Keratinocyte (primary cell): ENCODE measurements at regions not wholly inside any gene's neighbourhood (a gene's known extent, or its start where the extent isn't known, plus 50 kb on each side); places are given as distances from the start of the nearest gene placed in this dataset.

Source experiments
- DNase-seq: peaks from one replicate; pipeline ENCODE4 v3.0.0-alpha.2; 2011; ENCODE audit warnings: low read depth, missing footprints, low spot score
- FAIRE-seq: peaks from 2 replicates; lab custom pipeline; 2011; peaks lifted over from hg19 to GRCh38; lab: Jason Lieb, UNC
- H2AFZ ChIP-seq: 2 replicates; pipeline ENCODE4 v1.6.0; 2012; ENCODE audit warnings: low read length, control low read depth, inconsistent platforms; ENCODE audit not compliant: control insufficient read depth
- H3K27ac ChIP-seq: 2 replicates; pipeline ENCODE4 v1.5.1; 2011; ENCODE audit warnings: low read length; ENCODE audit not compliant: control insufficient read depth, insufficient read depth
- H3K27me3 ChIP-seq: 3 replicates; pipeline ENCODE4 v1.6.0; 2011; ENCODE audit warnings: low read length; ENCODE audit not compliant: control insufficient read depth, insufficient read depth; ENCODE audit errors: extremely low read depth
- H3K36me3 ChIP-seq, 2 experiments: 2 replicates in 1 of 2; 3 replicates in 1 of 2; pipeline ENCODE4 v1.5.1; 2011; ENCODE audit warnings: low read length in 2 of 2, mild to moderate bottlenecking in 1 of 2; ENCODE audit not compliant: control insufficient read depth in 2 of 2, insufficient read depth in 2 of 2; ENCODE audit errors: extremely low read depth in 1 of 2
- H3K4me1 ChIP-seq: 3 replicates; pipeline ENCODE4 v1.5.1; 2011; ENCODE audit warnings: low read length; ENCODE audit not compliant: control insufficient read depth, insufficient read depth; ENCODE audit errors: extremely low read depth
- H3K4me2 ChIP-seq: 3 replicates; pipeline ENCODE4 v1.6.0; 2011; ENCODE audit warnings: low read depth, low read length; ENCODE audit not compliant: control insufficient read depth, insufficient read depth; ENCODE audit errors: extremely low read depth
- H3K4me3 ChIP-seq, 3 experiments: fragments of 200-600 bp in 1 of 3; sonication (generic) in 1 of 3; 2 replicates in 2 of 3; 3 replicates in 1 of 3; pipeline ENCODE4 v1.5.1; 2011 to 2016; ENCODE audit warnings: low read length in 3 of 3, mild to moderate bottlenecking in 3 of 3, control low read depth in 2 of 3, inconsistent platforms in 1 of 3, low read depth in 1 of 3, mixed read lengths in 1 of 3, mixed run types in 1 of 3, moderate library complexity in 1 of 3; ENCODE audit not compliant: control insufficient read depth in 2 of 3, insufficient read depth in 2 of 3; ENCODE audit errors: extremely low read depth in 1 of 3
- H3K79me2 ChIP-seq: 2 replicates; pipeline ENCODE4 v1.6.0; 2012; ENCODE audit warnings: low read length; ENCODE audit not compliant: control insufficient read depth, insufficient read depth
- H3K9ac ChIP-seq: 3 replicates; pipeline ENCODE4 v1.6.0; 2011; ENCODE audit warnings: low read length; ENCODE audit not compliant: control insufficient read depth, insufficient read depth; ENCODE audit errors: extremely low read depth
- H3K9me1 ChIP-seq: 3 replicates; pipeline ENCODE4 v1.6.0; 2011; ENCODE audit warnings: low read length; ENCODE audit not compliant: control insufficient read depth, insufficient read depth; ENCODE audit errors: extremely low read depth
- H3K9me3 ChIP-seq: 2 replicates; pipeline ENCODE4 v1.5.1; 2012; ENCODE audit warnings: low read depth, low read length; ENCODE audit not compliant: control insufficient read depth
- H4K20me1 ChIP-seq: 3 replicates; pipeline ENCODE4 v1.6.0; 2011; ENCODE audit warnings: low read length; ENCODE audit not compliant: control insufficient read depth, insufficient read depth; ENCODE audit errors: extremely low read depth
- CTCF ChIP-seq, 3 experiments: IDR thresholded peaks in 1 of 3; conservative IDR thresholded peaks in 1 of 3; optimal IDR thresholded peaks in 1 of 3; 2 replicates in 2 of 3; 3 replicates in 1 of 3; pipeline versions ENCODE3 to v1.5.1; 2011; ENCODE audit warnings: low read length in 3 of 3, mild to moderate bottlenecking in 3 of 3, moderate library complexity in 2 of 3, control low read depth in 1 of 3, inconsistent platforms in 1 of 3; ENCODE audit not compliant: insufficient read depth in 2 of 3; ENCODE audit errors: extremely low read depth in 1 of 3
- EZH2 ChIP-seq: IDR thresholded peaks from one replicate; pipeline ENCODE4 v1.6.1; 2012; ENCODE audit warnings: inconsistent platforms, mild to moderate bottlenecking, low read length, moderate library complexity
- dilution Hi-C: fragments of 300-500 bp; cut with MboI; formaldehyde crosslinking; loops from one replicate; pipeline ENCODE4 v1.7.0; 2020; ENCODE audit warnings: low sequenced_read_pairs; ENCODE audit not compliant: extremely low pct_ligation_motif_present

GRCh38 chr5:63554191-63554590 is 408.1 kb downstream of the HTR1A start:
- TF ChIP-seq CTCF (optimal IDR thresholded peaks at IDR 0.05 in 1 of 3, IDR thresholded peaks at IDR 0.05 in 1 of 3, conservative IDR thresholded peaks at IDR 0.05 in 1 of 3; ENCODE audit: extremely low read depth in 1 of 3, insufficient read depth in 2 of 3, low read length in 3 of 3) (no peak), EZH2 (no peak)
- Histone ChIP-seq H3K79me2 (no peaks in the 10 kb centered on the region), H3K4me1 (no peaks in the 10 kb centered on the region), H3K27ac (no peak overlapping the region), H3K4me3 (no peak overlapping the region), H3K9ac (no peak overlapping the region), H4K20me1 (no peaks in the 10 kb centered on the region), H3K9me1 (no peaks in the 10 kb centered on the region), H3K27me3 (no peaks in the 10 kb centered on the region), H3K9me3 (no peaks in the 10 kb centered on the region), H3K4me2 (no peak overlapping the region), H2AFZ (no peak overlapping the region), H3K36me3 (no peaks in the 10 kb centered on the region)
- no peak for DNase-seq
- no peak for FAIRE-seq
- dilution Hi-C loops, result no loop called here

DNA sequence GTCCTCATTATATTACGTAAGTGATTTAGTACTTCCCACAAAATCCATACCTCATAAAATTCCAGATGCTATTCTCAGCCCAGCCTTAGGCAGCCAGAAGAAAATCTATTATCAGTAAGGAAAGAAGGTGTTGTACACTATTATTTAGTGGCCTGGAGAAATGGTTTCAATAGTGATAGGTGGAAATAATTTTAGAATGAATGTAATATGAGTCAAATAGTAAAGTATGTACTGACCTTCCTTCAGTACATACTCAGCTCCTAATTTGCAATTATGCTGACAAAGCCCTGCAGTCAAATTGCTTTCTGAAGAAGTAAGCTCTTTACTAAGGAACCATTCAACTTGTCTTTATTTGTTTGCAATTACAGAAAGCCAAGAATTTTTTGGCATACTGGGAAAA is 409.2 kb downstream of the HTR1A start:
- no peaks in the 10 kb centered on the region for H3K27me3 ChIP-seq
- H3K4me2 ChIP-seq, result no peak overlapping the region
- H3K27ac ChIP-seq, result no peak overlapping the region
- no peaks in the 10 kb centered on the region for H3K36me3 ChIP-seq
- H4K20me1 ChIP-seq, result no peaks in the 10 kb centered on the region
- H3K79me2 ChIP-seq, result no peaks in the 10 kb centered on the region
- DNase-seq (no peak), FAIRE-seq (no peak)
- TF ChIP-seq CTCF (optimal IDR thresholded peaks at IDR 0.05 in 1 of 3, IDR thresholded peaks at IDR 0.05 in 1 of 3, conservative IDR thresholded peaks at IDR 0.05 in 1 of 3; ENCODE audit: extremely low read depth in 1 of 3, insufficient read depth in 2 of 3, low read length in 3 of 3) (no peak), EZH2 (no peak)
- H3K9ac ChIP-seq, result no peak overlapping the region
- dilution Hi-C loops, result no loop called here
- no peaks in the 10 kb centered on the region for H3K9me1 ChIP-seq
- no peaks in the 10 kb centered on the region for H3K4me1 ChIP-seq
- no peaks in the 10 kb centered on the region for H3K9me3 ChIP-seq
- no peak overlapping the region for H3K4me3 ChIP-seq
- H2AFZ ChIP-seq, result no peak overlapping the region
